PC-9 (cell line): ENCODE measurements at regions not wholly inside any gene's neighbourhood (a gene's known extent, or its start where the extent isn't known, plus 50 kb on each side); places are given as distances from the start of the nearest gene placed in this dataset.

Experiments used
- CTCF ChIP-seq: fragments of 200-600 bp; sonication (generic); conservative IDR thresholded peaks from 2 replicates; pipeline ENCODE4 v1.6.1; 2017; ENCODE audit warnings: mixed run types, antibody characterized with exemption, mild to moderate bottlenecking, moderate library complexity
- EZH2 ChIP-seq: fragments of 200-600 bp; sonication (generic); IDR thresholded peaks from 2 replicates; pipeline ENCODE4 v1.8.0; 2017; ENCODE audit warnings: antibody characterized with exemption, low read depth

- TF ChIP-seq CTCF (no peak), EZH2 (no peak)
Observed at GRCh38 chr1:185498207-185498606, 181.2 kb upstream of the IVNS1ABP start.
